Hepatocyte (in vitro differentiated cells): ENCODE measurements at regions not wholly inside any gene's neighbourhood (a gene's known extent, or its start where the extent isn't known, plus 50 kb on each side); places are given as distances from the start of the nearest gene placed in this dataset.

Experiments
- DNase-seq: peaks from one replicate; pipeline ENCODE4 v3.0.0-alpha.2; 2016; ENCODE audit warnings: low spot score
- H2AFZ ChIP-seq: fragments of 200-600 bp; sonication (generic); 2 replicates; pipeline ENCODE4 v1.6.0; 2016; ENCODE audit warnings: antibody characterized with exemption, mild to moderate bottlenecking
- H3K27ac ChIP-seq: fragments of 200-600 bp; sonication (generic); 2 replicates; pipeline ENCODE4 v1.5.1; 2016; ENCODE audit warnings: mild to moderate bottlenecking
- H3K27me3 ChIP-seq: fragments of 200-600 bp; sonication (generic); 2 replicates; pipeline ENCODE4 v1.6.1; 2016
- H3K36me3 ChIP-seq: fragments of 200-600 bp; sonication (generic); replicated peaks from 2 replicates; pipeline ENCODE4 v1.5.1; 2016; ENCODE audit warnings: low read depth; ENCODE audit not compliant: insufficient read depth
- H3K4me1 ChIP-seq: fragments of 200-600 bp; sonication (generic); 2 replicates; pipeline ENCODE4 v1.5.1; 2016; ENCODE audit warnings: mild to moderate bottlenecking, moderate library complexity; ENCODE audit not compliant: insufficient read depth
- H3K4me2 ChIP-seq: fragments of 200-600 bp; sonication (generic); 2 replicates; pipeline ENCODE4 v1.6.0; 2016
- H3K4me3 ChIP-seq: fragments of 200-600 bp; sonication (generic); 2 replicates; pipeline ENCODE4 v1.5.1; 2016; ENCODE audit warnings: mild to moderate bottlenecking
- H3K79me2 ChIP-seq: fragments of 200-600 bp; sonication (generic); 2 replicates; pipeline ENCODE4 v1.6.0; 2017; ENCODE audit warnings: mild to moderate bottlenecking
- H3K9me2 ChIP-seq: fragments of 200-600 bp; sonication (generic); replicated peaks from 2 replicates; pipeline ENCODE4 v1.6.0; 2017; ENCODE audit warnings: mild to moderate bottlenecking; ENCODE audit not compliant: insufficient read depth
- H3K9me3 ChIP-seq: fragments of 200-600 bp; sonication (generic); 2 replicates; pipeline ENCODE4 v1.5.1; 2016; ENCODE audit warnings: low read depth, mild to moderate bottlenecking
- H4K20me1 ChIP-seq: fragments of 200-600 bp; sonication (generic); 2 replicates; pipeline ENCODE4 v1.6.0; 2016; ENCODE audit warnings: mild to moderate bottlenecking; ENCODE audit not compliant: insufficient read depth, poor library complexity, severe bottlenecking
- CTCF ChIP-seq: fragments of 200-600 bp; sonication (generic); IDR thresholded peaks from 2 replicates; pipeline ENCODE4 v1.5.1; 2016; ENCODE audit warnings: antibody characterized with exemption, mild to moderate bottlenecking; ENCODE audit not compliant: poor library complexity
- EZH2 ChIP-seq: fragments of 200-600 bp; sonication (generic); IDR thresholded peaks from 2 replicates; pipeline ENCODE4 v1.6.1; 2016; ENCODE audit warnings: antibody characterized with exemption, mild to moderate bottlenecking, borderline replicate concordance
- EZH2phosphoT487 ChIP-seq: fragments of 200-600 bp; sonication (generic); IDR thresholded peaks from one replicate; pipeline ENCODE4 v1.6.1; 2018; ENCODE audit warnings: antibody characterized with exemption, mild to moderate bottlenecking, low read depth, moderate library complexity; ENCODE audit not compliant: unreplicated experiment, severe bottlenecking
- WGBS: methylation state at CpG from one replicate; pipeline ENCODE4 v1.1.6; 2016; ENCODE audit warnings: low lambda C conversion rate; ENCODE audit errors: missing lambda C conversion rate; 5-methylcytosine and 5-hydroxymethylcytosine counted together

- Histone ChIP-seq H3K9me3 (no peaks in the 10 kb centered on the region), H4K20me1 (no peaks in the 10 kb centered on the region), H3K4me2 (peak overlapping the region; percentile 37), H3K27ac (peak overlapping the region; percentile 67), H3K36me3 (no peaks in the 10 kb centered on the region), H3K27me3 (no peaks in the 10 kb centered on the region), H3K4me1 (peaks cover 29% of the 10 kb centered on the region), H2AFZ (no peak overlapping the region), H3K9me2 (no peaks in the 10 kb centered on the region), H3K79me2 (no peaks in the 10 kb centered on the region), H3K4me3 (no peak overlapping the region)
- TF ChIP-seq EZH2phosphoT487 (no peak), CTCF (no peak), EZH2 (no peak)
- WGBS = 68% methylated on average over 9 of the region's 9 CpGs
- DNase-seq = no peak
Observed at GRCh38 chr5:14036947-14037346, 92.5 kb upstream of the DNAH5 start.

DNA sequence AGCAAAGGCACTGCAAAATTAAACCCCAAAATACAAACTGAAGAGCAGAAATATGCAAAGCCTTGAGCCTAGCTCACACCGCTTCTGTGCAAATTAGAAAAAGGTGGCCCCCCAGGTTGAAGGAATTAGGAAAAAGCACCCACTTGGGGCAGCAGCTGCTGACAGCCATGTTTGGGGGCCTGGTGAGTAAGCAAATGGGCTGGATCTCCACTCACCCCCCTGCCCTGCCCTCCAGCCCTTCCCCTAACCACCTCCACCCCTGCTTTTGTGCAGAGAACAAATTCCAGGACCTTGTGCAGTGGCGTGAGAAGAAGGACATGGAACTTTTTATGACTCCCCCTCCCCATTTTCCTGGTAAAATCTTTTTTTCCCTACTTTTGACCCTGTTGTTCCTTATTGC is 92.0 kb upstream of the DNAH5 start:
- DNase-seq = peak; percentile 26
- H3K9me3 ChIP-seq = no peaks in the 10 kb centered on the region
- peak overlapping the region; percentile 67 for H3K27ac ChIP-seq
- H3K36me3 ChIP-seq = no peaks in the 10 kb centered on the region
- WGBS = 35% methylated on average over 2 of the region's 2 CpGs
- no peak overlapping the region for H2AFZ ChIP-seq
- H3K4me2 ChIP-seq = peak overlapping the region; percentile 37
- no peaks in the 10 kb centered on the region for H3K9me2 ChIP-seq
- no peak overlapping the region for H3K4me3 ChIP-seq
- TF ChIP-seq CTCF (no peak), EZH2 (no peak), EZH2phosphoT487 (no peak)
- no peaks in the 10 kb centered on the region for H3K79me2 ChIP-seq
- no peaks in the 10 kb centered on the region for H4K20me1 ChIP-seq
- no peaks in the 10 kb centered on the region for H3K27me3 ChIP-seq
- peaks cover 29% of the 10 kb centered on the region for H3K4me1 ChIP-seq

- no peak overlapping the region for H3K4me3 ChIP-seq
- TF ChIP-seq EZH2phosphoT487 (no peak), CTCF (no peak), EZH2 (no peak)
- H3K9me2 ChIP-seq = no peaks in the 10 kb centered on the region
- peak overlapping the region; percentile 67 for H3K27ac ChIP-seq
- H3K4me1 ChIP-seq = peaks cover 29% of the 10 kb centered on the region
- WGBS = 9% methylated on average over 10 of the region's 10 CpGs
- peak overlapping the region; percentile 37 for H3K4me2 ChIP-seq
- H2AFZ ChIP-seq = no peak overlapping the region
- H4K20me1 ChIP-seq = no peaks in the 10 kb centered on the region
- no peaks in the 10 kb centered on the region for H3K9me3 ChIP-seq
- H3K36me3 ChIP-seq = no peaks in the 10 kb centered on the region
- H3K27me3 ChIP-seq = no peaks in the 10 kb centered on the region
- no peaks in the 10 kb centered on the region for H3K79me2 ChIP-seq
- peak; percentile 86 for DNase-seq
Observed at GRCh38 chr5:14035859-14036503, 91.5 kb upstream of the DNAH5 start.

- DNase-seq = no peak
- H3K4me1 ChIP-seq = peaks cover 29% of the 10 kb centered on the region
- H3K9me2 ChIP-seq = no peaks in the 10 kb centered on the region
- H3K27ac ChIP-seq = peak overlapping the region; percentile 62
- H3K4me3 ChIP-seq = no peak overlapping the region
- no peaks in the 10 kb centered on the region for H3K36me3 ChIP-seq
- H3K79me2 ChIP-seq = no peaks in the 10 kb centered on the region
- TF ChIP-seq EZH2 (no peak), EZH2phosphoT487 (no peak), CTCF (no peak)
- no peaks in the 10 kb centered on the region for H3K27me3 ChIP-seq
- 56% methylated on average over 3 of the region's 3 CpGs for WGBS
- H3K4me2 ChIP-seq = no peak overlapping the region
- no peaks in the 10 kb centered on the region for H4K20me1 ChIP-seq
- no peak overlapping the region for H2AFZ ChIP-seq
- H3K9me3 ChIP-seq = no peaks in the 10 kb centered on the region
Observed at GRCh38 chr5:14034963-14035362, 90.5 kb upstream of the DNAH5 start.
